ENCODE measurements at regions not wholly inside any gene's neighbourhood (a gene's known extent, or its start where the extent isn't known, plus 50 kb on each side); places are given as distances from the start of the nearest gene placed in this dataset.

- no peak for DNase-seq (ENCODE audit: low read depth)
- TF ChIP-seq CTCF (IDR thresholded peaks at IDR 0.05; ENCODE audit: insufficient read depth, low read depth, low read length), result no peak
- H3K4me3 ChIP-seq (ENCODE audit: low read depth, low read length), result no peak overlapping the region
Measured at GRCh38 chr1:193749868-193750267, 563.5 kb upstream of the B3GALT2 start.

GRCh38 chr1:193747579-193747978 lies 561.2 kb upstream of the B3GALT2 start:
- no peak overlapping the region for H3K4me3 ChIP-seq (ENCODE audit: low read depth, low read length)
- peak; percentile 25 for DNase-seq (ENCODE audit: low read depth)
- TF ChIP-seq CTCF (IDR thresholded peaks at IDR 0.05; ENCODE audit: insufficient read depth, low read depth, low read length), result no peak

GRCh38 chr1:193741228-193741627 lies 554.8 kb upstream of the B3GALT2 start:
- DNase-seq (ENCODE audit: low read depth), result no peak

GRCh38 chr1:193740762-193741161 lies 554.3 kb upstream of the B3GALT2 start:
- no peak overlapping the region for H3K4me3 ChIP-seq (ENCODE audit: low read depth, low read length)
- DNase-seq (ENCODE audit: low read depth), result no peak
- TF ChIP-seq CTCF (IDR thresholded peaks at IDR 0.05; ENCODE audit: insufficient read depth, low read depth, low read length), result no peak

More at GRCh38 chr1:193741228-193741627, 554.8 kb upstream of the B3GALT2 start:
- TF ChIP-seq CTCF (IDR thresholded peaks at IDR 0.05; ENCODE audit: insufficient read depth, low read depth, low read length), result no peak
- H3K4me3 ChIP-seq (ENCODE audit: low read depth, low read length), result no peak overlapping the region

DNA sequence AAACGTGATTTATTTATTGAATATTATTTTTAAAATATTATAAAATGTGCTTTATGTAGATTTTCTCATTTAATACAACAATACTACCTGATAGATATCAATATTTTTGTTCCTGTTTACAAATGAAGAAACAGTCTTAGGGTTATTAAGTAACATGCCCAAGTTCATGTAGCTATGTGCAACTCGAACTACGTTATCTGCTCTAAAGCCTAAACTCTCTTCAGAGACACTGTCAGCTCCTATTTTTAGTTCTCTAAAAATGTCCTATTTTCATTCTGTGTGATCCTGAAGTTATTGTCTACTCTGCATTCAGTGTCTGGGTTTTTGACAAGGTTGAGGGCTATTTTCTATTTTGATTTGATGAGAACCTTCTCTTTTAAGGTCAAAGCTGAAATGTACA lies 550.1 kb upstream of the B3GALT2 start:
- DNase-seq (ENCODE audit: low read depth), result no peak
- H3K4me3 ChIP-seq (ENCODE audit: low read depth, low read length), result no peak overlapping the region

DNA sequence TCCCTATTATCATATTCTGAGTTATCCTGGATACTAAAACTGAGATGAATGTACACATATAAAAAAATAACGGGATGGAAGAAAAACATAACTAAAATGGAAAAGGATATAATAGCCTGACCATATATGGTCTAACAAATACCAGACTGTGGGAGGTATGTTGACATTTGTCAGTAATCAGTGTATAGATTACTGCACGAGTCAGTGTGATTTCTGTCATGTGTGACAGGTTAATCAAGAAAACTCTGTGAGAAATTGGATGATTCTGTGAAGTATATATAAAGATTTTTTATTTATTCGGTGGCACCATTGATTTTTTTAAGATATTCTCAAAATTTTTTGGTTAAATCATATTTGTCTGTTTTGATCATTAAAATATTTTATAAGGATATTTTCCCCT lies 547.3 kb upstream of the B3GALT2 start:
- DNase-seq (ENCODE audit: low read depth), result no peak
- no peak overlapping the region for H3K4me3 ChIP-seq (ENCODE audit: low read depth, low read length)
- no peak for TF ChIP-seq CTCF (IDR thresholded peaks at IDR 0.05; ENCODE audit: insufficient read depth, low read depth, low read length)

More for the DNA sequence above, 550.1 kb upstream of the B3GALT2 start:
- TF ChIP-seq CTCF (IDR thresholded peaks at IDR 0.05; ENCODE audit: insufficient read depth, low read depth, low read length), result no peak

DNA sequence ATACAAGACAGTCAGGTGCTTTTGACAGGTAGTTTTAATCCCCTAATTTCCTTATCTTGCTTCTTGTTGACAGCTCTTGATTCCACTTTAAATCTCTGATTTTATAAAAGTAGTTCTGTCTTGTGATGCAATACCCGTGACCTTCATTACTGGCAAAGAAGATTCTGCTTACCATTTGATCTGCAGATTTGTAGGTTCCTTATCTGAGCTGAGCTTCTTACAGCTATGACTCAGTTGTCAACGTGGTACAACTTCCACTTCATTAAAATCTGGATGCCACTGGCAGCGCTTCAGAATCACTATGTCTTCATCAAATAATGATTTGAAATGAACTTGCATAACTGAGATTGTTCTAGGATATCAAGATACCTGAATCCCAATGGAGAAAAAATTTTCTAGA lies 543.6 kb upstream of the B3GALT2 start:
- TF ChIP-seq CTCF (IDR thresholded peaks at IDR 0.05; ENCODE audit: insufficient read depth, low read depth, low read length), result no peak
- no peak overlapping the region for H3K4me3 ChIP-seq (ENCODE audit: low read depth, low read length)
- DNase-seq (ENCODE audit: low read depth), result peak; percentile 70

All from fibroblast of villous mesenchyme (primary cell).